Keratinocyte (primary cell): ENCODE measurements at regions not wholly inside any gene's neighbourhood (a gene's known extent, or its start where the extent isn't known, plus 50 kb on each side); places are given as distances from the start of the nearest gene placed in this dataset.

Experiments
- DNase-seq: peaks from one replicate; pipeline ENCODE4 v3.0.0-alpha.2; 2011; ENCODE audit warnings: low read depth, missing footprints, low spot score
- FAIRE-seq: peaks from 2 replicates; lab custom pipeline; 2011; peaks lifted over from hg19 to GRCh38; lab: Jason Lieb, UNC
- H2AFZ ChIP-seq: 2 replicates; pipeline ENCODE4 v1.6.0; 2012; ENCODE audit warnings: low read length, control low read depth, inconsistent platforms; ENCODE audit not compliant: control insufficient read depth
- H3K27ac ChIP-seq: 2 replicates; pipeline ENCODE4 v1.5.1; 2011; ENCODE audit warnings: low read length; ENCODE audit not compliant: control insufficient read depth, insufficient read depth
- H3K27me3 ChIP-seq: 3 replicates; pipeline ENCODE4 v1.6.0; 2011; ENCODE audit warnings: low read length; ENCODE audit not compliant: control insufficient read depth, insufficient read depth; ENCODE audit errors: extremely low read depth
- H3K36me3 ChIP-seq, 2 experiments: 2 replicates in 1 of 2; 3 replicates in 1 of 2; pipeline ENCODE4 v1.5.1; 2011; ENCODE audit warnings: low read length in 2 of 2, mild to moderate bottlenecking in 1 of 2; ENCODE audit not compliant: control insufficient read depth in 2 of 2, insufficient read depth in 2 of 2; ENCODE audit errors: extremely low read depth in 1 of 2
- H3K4me1 ChIP-seq: 3 replicates; pipeline ENCODE4 v1.5.1; 2011; ENCODE audit warnings: low read length; ENCODE audit not compliant: control insufficient read depth, insufficient read depth; ENCODE audit errors: extremely low read depth
- H3K4me2 ChIP-seq: 3 replicates; pipeline ENCODE4 v1.6.0; 2011; ENCODE audit warnings: low read depth, low read length; ENCODE audit not compliant: control insufficient read depth, insufficient read depth; ENCODE audit errors: extremely low read depth
- H3K4me3 ChIP-seq, 3 experiments: fragments of 200-600 bp in 1 of 3; sonication (generic) in 1 of 3; 2 replicates in 2 of 3; 3 replicates in 1 of 3; pipeline ENCODE4 v1.5.1; 2011 to 2016; ENCODE audit warnings: low read length in 3 of 3, mild to moderate bottlenecking in 3 of 3, control low read depth in 2 of 3, inconsistent platforms in 1 of 3, low read depth in 1 of 3, mixed read lengths in 1 of 3, mixed run types in 1 of 3, moderate library complexity in 1 of 3; ENCODE audit not compliant: control insufficient read depth in 2 of 3, insufficient read depth in 2 of 3; ENCODE audit errors: extremely low read depth in 1 of 3
- H3K79me2 ChIP-seq: 2 replicates; pipeline ENCODE4 v1.6.0; 2012; ENCODE audit warnings: low read length; ENCODE audit not compliant: control insufficient read depth, insufficient read depth
- H3K9ac ChIP-seq: 3 replicates; pipeline ENCODE4 v1.6.0; 2011; ENCODE audit warnings: low read length; ENCODE audit not compliant: control insufficient read depth, insufficient read depth; ENCODE audit errors: extremely low read depth
- H3K9me1 ChIP-seq: 3 replicates; pipeline ENCODE4 v1.6.0; 2011; ENCODE audit warnings: low read length; ENCODE audit not compliant: control insufficient read depth, insufficient read depth; ENCODE audit errors: extremely low read depth
- H3K9me3 ChIP-seq: 2 replicates; pipeline ENCODE4 v1.5.1; 2012; ENCODE audit warnings: low read depth, low read length; ENCODE audit not compliant: control insufficient read depth
- H4K20me1 ChIP-seq: 3 replicates; pipeline ENCODE4 v1.6.0; 2011; ENCODE audit warnings: low read length; ENCODE audit not compliant: control insufficient read depth, insufficient read depth; ENCODE audit errors: extremely low read depth
- CTCF ChIP-seq, 3 experiments: IDR thresholded peaks in 1 of 3; conservative IDR thresholded peaks in 1 of 3; optimal IDR thresholded peaks in 1 of 3; 2 replicates in 2 of 3; 3 replicates in 1 of 3; pipeline versions ENCODE3 to v1.5.1; 2011; ENCODE audit warnings: low read length in 3 of 3, mild to moderate bottlenecking in 3 of 3, moderate library complexity in 2 of 3, control low read depth in 1 of 3, inconsistent platforms in 1 of 3; ENCODE audit not compliant: insufficient read depth in 2 of 3; ENCODE audit errors: extremely low read depth in 1 of 3
- EZH2 ChIP-seq: IDR thresholded peaks from one replicate; pipeline ENCODE4 v1.6.1; 2012; ENCODE audit warnings: inconsistent platforms, mild to moderate bottlenecking, low read length, moderate library complexity
- dilution Hi-C: fragments of 300-500 bp; cut with MboI; formaldehyde crosslinking; loops from one replicate; pipeline ENCODE4 v1.7.0; 2020; ENCODE audit warnings: low sequenced_read_pairs; ENCODE audit not compliant: extremely low pct_ligation_motif_present

GRCh38 chr15:88752951-88753350 is 50.3 kb upstream of the ACAN start:
- dilution Hi-C loops: no loop called here
- no peak overlapping the region for H3K4me2 ChIP-seq
- H2AFZ ChIP-seq: no peak overlapping the region
- H3K9me1 ChIP-seq: no peaks in the 10 kb centered on the region
- H3K9ac ChIP-seq: no peak overlapping the region
- H3K27ac ChIP-seq: no peak overlapping the region
- no peaks in the 10 kb centered on the region for H3K79me2 ChIP-seq
- no peaks in the 10 kb centered on the region for H3K27me3 ChIP-seq
- H4K20me1 ChIP-seq: no peaks in the 10 kb centered on the region
- TF ChIP-seq EZH2 (no peak), CTCF (optimal IDR thresholded peaks at IDR 0.05 in 1 of 3, IDR thresholded peaks at IDR 0.05 in 1 of 3, conservative IDR thresholded peaks at IDR 0.05 in 1 of 3; ENCODE audit: extremely low read depth in 1 of 3, insufficient read depth in 2 of 3, low read length in 3 of 3) (no peak)
- no peaks in the 10 kb centered on the region for H3K36me3 ChIP-seq
- H3K4me3 ChIP-seq: no peak overlapping the region
- FAIRE-seq (no peak), DNase-seq (no peak)
- no peaks in the 10 kb centered on the region for H3K4me1 ChIP-seq
- no peaks in the 10 kb centered on the region for H3K9me3 ChIP-seq
